ENCODE measurements at regions not wholly inside any gene's neighbourhood (a gene's known extent, or its start where the extent isn't known, plus 50 kb on each side); places are given as distances from the start of the nearest gene placed in this dataset.

- Histone ChIP-seq H3K36me3 (no peaks in the 10 kb centered on the region), H3K9me3 (no peaks in the 10 kb centered on the region), H3K4me1 (no peaks in the 10 kb centered on the region), H3K27me3 (no peaks in the 10 kb centered on the region), H3K9ac (ENCODE audit: low read depth in 2 of 2, low read length in 2 of 2) (no peak overlapping the region), H3K27ac (no peak overlapping the region), H3K4me3 (no peak overlapping the region)
- intact Hi-C loops (cut with DNase I): no loop called here
- no peak for DNase-seq
- TF ChIP-seq, protein P1, sequence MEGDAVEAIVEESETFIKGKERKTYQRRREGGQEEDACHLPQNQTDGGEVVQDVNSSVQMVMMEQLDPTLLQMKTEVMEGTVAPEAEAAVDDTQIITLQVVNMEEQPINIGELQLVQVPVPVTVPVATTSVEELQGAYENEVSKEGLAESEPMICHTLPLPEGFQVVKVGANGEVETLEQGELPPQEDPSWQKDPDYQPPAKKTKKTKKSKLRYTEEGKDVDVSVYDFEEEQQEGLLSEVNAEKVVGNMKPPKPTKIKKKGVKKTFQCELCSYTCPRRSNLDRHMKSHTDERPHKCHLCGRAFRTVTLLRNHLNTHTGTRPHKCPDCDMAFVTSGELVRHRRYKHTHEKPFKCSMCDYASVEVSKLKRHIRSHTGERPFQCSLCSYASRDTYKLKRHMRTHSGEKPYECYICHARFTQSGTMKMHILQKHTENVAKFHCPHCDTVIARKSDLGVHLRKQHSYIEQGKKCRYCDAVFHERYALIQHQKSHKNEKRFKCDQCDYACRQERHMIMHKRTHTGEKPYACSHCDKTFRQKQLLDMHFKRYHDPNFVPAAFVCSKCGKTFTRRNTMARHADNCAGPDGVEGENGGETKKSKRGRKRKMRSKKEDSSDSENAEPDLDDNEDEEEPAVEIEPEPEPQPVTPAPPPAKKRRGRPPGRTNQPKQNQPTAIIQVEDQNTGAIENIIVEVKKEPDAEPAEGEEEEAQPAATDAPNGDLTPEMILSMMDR (IDR thresholded peaks at IDR 0.05): no peak
Observed at GRCh38 chr3:106006571-106006970, 137.8 kb upstream of the CBLB start.

GRCh38 chr3:106007512-106007911, 138.7 kb upstream of the CBLB start:
- no peak overlapping the region for H3K27ac ChIP-seq
- TF ChIP-seq, protein P1 (IDR thresholded peaks at IDR 0.05): no peak
- intact Hi-C loops (cut with DNase I): no loop called here

GRCh38 chr3:106008766-106009165, 140.0 kb upstream of the CBLB start:
- H3K9ac ChIP-seq (ENCODE audit: low read depth in 2 of 2, low read length in 2 of 2): no peak overlapping the region
- H3K27me3 ChIP-seq: no peaks in the 10 kb centered on the region
- H3K27ac ChIP-seq: no peak overlapping the region
- DNase-seq: no peak
- no peaks in the 10 kb centered on the region for H3K36me3 ChIP-seq
- intact Hi-C loops (cut with DNase I): no loop called here
- H3K4me3 ChIP-seq: no peak overlapping the region
- no peaks in the 10 kb centered on the region for H3K4me1 ChIP-seq
- no peaks in the 10 kb centered on the region for H3K9me3 ChIP-seq
- TF ChIP-seq, protein P1 (IDR thresholded peaks at IDR 0.05): no peak

More at GRCh38 chr3:106007512-106007911, 138.7 kb upstream of the CBLB start:
- DNase-seq: no peak
- no peaks in the 10 kb centered on the region for H3K27me3 ChIP-seq
- no peak overlapping the region for H3K4me3 ChIP-seq
- no peak overlapping the region for H3K9ac ChIP-seq (ENCODE audit: low read depth in 2 of 2, low read length in 2 of 2)
- no peaks in the 10 kb centered on the region for H3K9me3 ChIP-seq
- no peaks in the 10 kb centered on the region for H3K4me1 ChIP-seq
- H3K36me3 ChIP-seq: no peaks in the 10 kb centered on the region

- no peak for DNase-seq
- TF ChIP-seq, protein P1 (IDR thresholded peaks at IDR 0.05): no peak
- Histone ChIP-seq H3K27ac (no peak overlapping the region), H3K36me3 (no peaks in the 10 kb centered on the region), H3K27me3 (no peaks in the 10 kb centered on the region), H3K4me1 (no peaks in the 10 kb centered on the region), H3K9me3 (no peaks in the 10 kb centered on the region), H3K9ac (ENCODE audit: low read depth in 2 of 2, low read length in 2 of 2) (no peak overlapping the region), H3K4me3 (no peak overlapping the region)
- intact Hi-C loops (cut with DNase I): no loop called here
Observed at GRCh38 chr3:106010829-106011228, 142.0 kb upstream of the CBLB start.

GRCh38 chr3:106013971-106014370, 145.2 kb upstream of the CBLB start:
- H3K9ac ChIP-seq (ENCODE audit: low read depth in 2 of 2, low read length in 2 of 2): no peak overlapping the region
- H3K4me1 ChIP-seq: no peaks in the 10 kb centered on the region
- H3K27ac ChIP-seq: no peak overlapping the region
- intact Hi-C loops (cut with DNase I): no loop called here
- no peaks in the 10 kb centered on the region for H3K9me3 ChIP-seq
- TF ChIP-seq, protein P1 (IDR thresholded peaks at IDR 0.05): no peak
- no peaks in the 10 kb centered on the region for H3K36me3 ChIP-seq
- H3K4me3 ChIP-seq: no peak overlapping the region
- H3K27me3 ChIP-seq: no peaks in the 10 kb centered on the region
- no peak for DNase-seq

- TF ChIP-seq, protein P1 (IDR thresholded peaks at IDR 0.05): no peak
- no peaks in the 10 kb centered on the region for H3K36me3 ChIP-seq
- no peak for DNase-seq
- no peaks in the 10 kb centered on the region for H3K27me3 ChIP-seq
- no peak overlapping the region for H3K9ac ChIP-seq (ENCODE audit: low read depth in 2 of 2, low read length in 2 of 2)
- H3K4me3 ChIP-seq: no peak overlapping the region
- intact Hi-C loops (cut with DNase I): no loop called here
- no peaks in the 10 kb centered on the region for H3K4me1 ChIP-seq
- H3K27ac ChIP-seq: no peak overlapping the region
- H3K9me3 ChIP-seq: no peaks in the 10 kb centered on the region
Observed at GRCh38 chr3:106014518-106014917, 145.7 kb upstream of the CBLB start.

All from colonic mucosa (tissue), 4 donors.